ENCODE measurements at regions not wholly inside any gene's neighbourhood (a gene's known extent, or its start where the extent isn't known, plus 50 kb on each side); places are given as distances from the start of the nearest gene placed in this dataset.
"Not testable (repeated sequence)": the region's sequence is repeated elsewhere in the genome, so short reads cannot be mapped to it uniquely, and the experiment has no call there.

DNA sequence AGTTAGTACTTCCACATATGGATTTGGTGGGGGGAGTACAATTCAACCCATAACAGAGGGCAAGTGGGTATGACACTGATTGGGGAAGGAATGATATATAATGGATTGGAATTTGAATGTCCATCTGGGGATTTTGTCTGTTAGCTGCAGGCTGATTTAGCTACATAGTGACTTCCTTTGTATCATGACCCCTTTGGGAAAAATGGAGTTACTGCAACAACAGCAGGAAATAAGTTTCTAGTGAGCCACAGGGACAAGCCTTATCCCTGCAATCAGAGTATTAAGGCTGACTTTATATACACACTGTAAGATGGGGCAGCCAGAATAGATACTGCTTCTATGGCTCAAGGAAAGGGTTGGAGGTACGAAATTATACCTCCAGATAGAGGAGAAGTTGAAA, 404.4 kb upstream of the MEIS1 start:
- no peak for DNase-seq (ENCODE audit: low spot score)

DNA sequence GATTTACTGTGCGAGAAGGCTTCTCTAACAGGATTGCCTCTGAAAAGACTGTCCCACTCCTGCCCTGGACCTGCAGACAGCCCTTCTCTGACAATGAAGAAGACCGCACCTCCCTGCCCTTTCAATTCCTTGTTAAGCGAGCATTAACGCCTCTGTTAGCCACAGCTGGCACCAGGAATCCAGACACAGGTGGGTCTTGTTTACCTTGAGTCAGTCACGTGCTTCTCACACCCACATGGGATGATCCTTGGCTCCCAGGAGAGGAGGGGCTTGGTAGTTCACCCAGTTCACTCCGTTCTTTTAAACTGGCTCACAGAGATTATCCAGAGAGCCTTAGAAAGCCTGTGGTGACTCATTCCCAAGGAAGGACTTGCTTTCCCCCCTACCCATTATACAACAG, 410.5 kb upstream of the MEIS1 start:
- no peak for DNase-seq (ENCODE audit: low spot score)

DNA sequence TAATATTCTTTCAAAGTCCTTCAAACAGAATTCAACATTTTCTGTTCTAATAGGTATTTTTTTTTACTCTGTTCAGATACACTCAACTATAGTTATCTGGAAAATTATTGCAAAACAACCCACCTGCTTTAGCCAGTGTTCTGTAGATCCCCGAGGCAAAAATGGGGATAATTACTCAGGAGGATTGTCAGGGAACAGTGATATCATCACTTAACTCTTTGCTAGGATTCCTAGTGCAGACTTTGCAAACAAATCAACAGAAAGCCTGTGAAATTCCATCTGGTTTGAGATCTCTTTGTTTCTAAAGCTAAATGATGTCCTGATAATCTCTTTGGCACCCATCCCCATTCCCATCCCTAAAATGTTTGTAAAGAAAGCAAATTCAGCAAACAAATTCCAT, 413.6 kb upstream of the MEIS1 start:
- no peak for DNase-seq (ENCODE audit: low spot score)

DNA sequence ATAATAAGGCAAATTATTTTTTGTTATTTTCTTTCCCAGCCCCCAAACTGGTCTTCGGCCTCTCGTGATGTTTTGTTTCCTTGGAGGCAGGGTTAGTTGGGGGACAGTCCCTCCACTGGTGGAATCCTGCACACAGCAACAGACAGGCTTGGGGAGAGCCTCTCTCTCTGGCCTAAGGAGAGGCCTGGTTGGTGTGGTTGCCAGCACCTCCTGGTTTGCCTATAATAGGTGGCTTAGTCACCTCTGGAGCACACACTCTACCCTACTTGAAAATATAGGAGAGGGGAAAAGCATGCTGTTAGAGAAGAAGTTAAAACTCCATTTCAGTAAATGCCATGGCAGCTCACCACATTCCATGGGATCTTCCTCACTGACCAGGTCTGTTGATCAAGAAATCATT, 417.2 kb upstream of the MEIS1 start:
- no peak for DNase-seq (ENCODE audit: low spot score)

DNA sequence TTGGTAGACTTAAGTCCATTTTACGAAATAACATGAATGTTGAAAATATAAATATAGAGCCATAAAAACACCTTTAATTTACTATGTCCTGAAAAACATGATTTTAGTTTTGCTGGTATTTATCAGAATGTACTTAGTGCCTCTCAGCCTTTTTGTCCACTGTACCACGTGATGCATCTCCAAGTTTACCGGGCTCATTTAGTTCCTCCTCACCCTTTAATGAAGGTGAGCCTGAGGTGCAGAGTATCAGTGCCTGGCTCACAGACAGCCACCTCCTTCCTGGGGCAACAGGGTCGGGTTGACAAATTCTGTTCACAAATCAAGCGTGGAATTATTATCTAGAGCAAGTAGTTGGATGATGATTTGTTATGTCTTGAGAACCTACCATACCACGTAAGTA, 420.5 kb upstream of the MEIS1 start:
- no peak for DNase-seq (ENCODE audit: low spot score)

DNA sequence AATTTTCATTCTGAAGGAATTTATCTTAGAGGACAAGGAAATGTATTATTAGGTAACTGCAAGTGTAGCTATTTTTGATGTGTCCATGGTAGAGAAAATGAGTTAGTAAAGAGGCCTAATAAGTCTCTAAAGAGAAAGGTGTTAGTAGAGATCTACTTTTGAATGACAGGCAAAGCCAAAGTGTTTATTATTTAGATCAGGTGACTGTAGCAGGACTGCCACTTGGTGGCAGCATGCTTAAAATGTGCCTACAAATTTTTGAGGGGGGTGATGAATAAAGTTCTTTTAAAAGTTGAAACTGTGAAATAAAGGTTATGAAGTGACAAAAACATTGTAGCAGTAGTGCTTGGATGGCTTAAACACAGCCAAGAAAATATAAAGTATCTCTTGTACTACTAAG, 421.5 kb upstream of the MEIS1 start:
- DNase-seq (ENCODE audit: low spot score): no peak

DNA sequence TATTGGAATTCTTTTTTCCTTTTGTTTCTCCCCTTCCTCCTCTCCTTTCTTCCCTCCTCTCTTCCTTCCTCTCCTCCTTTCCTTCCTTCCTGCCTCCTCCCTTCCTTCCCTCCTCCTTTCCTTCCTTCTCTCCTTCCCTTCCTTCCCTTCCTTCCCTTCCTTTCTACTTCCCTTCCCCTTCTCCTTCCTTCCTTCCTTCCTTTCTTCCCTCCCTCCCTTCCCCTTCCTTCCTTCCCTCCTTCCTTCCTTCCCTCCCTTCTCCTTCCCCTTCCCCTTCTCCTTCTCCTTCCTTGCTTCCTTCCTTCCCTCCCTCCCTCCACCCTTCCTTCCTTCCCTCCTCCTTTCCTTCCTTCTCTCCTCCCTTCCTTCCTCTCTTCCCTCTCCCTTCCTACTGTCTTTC, 431.0 kb upstream of the MEIS1 start:
- no peak for DNase-seq (ENCODE audit: low spot score)

DNA sequence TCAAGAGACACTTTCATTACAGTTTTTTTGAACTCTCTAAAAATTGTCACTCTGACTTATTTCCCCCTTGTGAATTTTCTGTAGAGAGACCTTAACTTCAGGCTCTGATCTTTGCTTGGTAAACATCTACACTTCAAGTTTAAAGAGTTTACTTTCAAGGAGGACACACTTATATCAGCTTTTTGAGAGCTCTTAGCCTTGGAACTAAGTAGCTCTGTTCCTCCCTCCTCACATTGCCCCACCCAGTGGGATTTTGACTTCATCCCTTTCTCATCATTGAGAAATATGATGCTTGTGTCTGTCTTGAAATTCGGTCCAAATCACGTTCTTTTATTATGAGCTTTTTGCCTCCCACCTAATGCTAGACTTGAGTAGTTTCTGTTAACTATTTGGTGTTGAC, 433.4 kb upstream of the MEIS1 start:
- no peak for DNase-seq (ENCODE audit: low spot score)

DNA sequence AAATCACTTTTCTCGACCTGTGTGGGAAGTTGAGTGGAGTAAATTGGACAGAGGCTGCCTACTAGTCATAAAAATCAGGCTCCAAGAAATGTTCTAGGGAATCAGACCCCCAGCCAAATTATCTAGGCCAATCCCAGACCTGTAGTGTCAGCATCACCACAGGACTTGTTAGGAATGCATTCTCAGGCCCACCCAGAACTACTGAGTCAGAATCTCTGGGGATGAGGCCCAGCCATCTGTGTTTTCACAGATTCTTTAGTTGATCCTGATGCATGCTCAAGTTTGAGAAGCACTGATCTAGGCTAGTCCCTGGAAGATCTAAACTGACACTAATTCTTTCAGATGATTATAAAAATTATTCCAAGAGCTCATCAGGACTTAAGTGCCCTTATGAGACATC, 434.0 kb upstream of the MEIS1 start:
- no peak for DNase-seq (ENCODE audit: low spot score)

DNA sequence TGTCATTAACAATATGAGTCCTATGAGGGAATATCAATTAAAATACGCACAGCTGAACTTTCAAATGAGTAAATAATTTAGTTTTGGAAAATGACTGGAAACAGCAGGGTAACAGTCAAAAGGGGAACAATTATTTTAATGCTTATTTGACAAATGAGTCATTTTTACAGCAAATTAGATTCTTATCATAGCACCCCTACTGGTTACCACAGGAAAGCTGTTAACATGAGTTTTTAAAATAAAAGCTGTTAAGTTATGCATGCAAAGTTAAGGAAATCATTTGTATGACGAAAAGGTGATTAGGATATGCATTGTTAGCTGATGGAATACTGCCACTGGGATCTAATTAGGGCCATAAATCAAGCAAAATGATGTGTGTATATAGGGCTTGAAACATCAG, 435.1 kb upstream of the MEIS1 start:
- DNase-seq (ENCODE audit: low spot score): no peak

DNA sequence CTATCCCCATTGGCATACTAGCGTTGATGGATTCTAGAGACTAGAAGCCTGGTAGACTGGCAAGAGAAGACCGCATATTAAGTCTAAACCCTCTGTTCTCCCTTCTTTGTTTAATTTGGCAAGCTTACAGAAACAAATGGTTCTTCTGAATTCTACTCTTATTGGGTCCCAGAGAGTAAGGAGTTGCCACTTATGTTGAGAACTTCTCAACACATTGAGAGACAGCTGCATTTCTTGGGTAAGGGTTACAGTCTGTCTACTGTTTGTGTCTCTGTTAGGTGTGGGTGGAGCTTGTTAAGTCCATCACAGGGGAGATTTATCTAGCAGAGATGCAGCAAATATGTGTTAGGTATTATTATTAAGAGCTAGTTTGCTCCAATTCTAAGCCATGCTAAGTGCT, 435.8 kb upstream of the MEIS1 start:
- no peak for DNase-seq (ENCODE audit: low spot score)

DNA sequence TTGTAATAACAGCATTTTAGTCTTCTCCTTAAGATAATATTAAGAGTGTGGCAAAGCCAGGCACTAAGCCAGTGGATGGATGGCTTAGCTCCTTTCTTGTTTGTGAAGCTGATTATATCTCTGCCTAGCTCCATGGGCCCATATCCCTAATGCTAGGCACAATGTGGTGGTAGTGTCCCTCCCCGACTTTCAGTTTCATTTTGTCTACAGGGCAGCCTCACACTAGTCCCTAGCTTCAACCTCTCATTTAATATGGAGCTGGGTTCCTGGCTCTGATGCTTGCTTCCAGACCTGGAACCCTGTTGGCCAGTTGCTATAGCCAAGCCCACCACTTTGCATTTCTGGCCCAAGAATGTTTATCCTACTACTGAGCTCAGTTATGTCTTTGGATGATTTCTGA, 437.0 kb upstream of the MEIS1 start:
- DNase-seq (ENCODE audit: low spot score): no peak

DNA sequence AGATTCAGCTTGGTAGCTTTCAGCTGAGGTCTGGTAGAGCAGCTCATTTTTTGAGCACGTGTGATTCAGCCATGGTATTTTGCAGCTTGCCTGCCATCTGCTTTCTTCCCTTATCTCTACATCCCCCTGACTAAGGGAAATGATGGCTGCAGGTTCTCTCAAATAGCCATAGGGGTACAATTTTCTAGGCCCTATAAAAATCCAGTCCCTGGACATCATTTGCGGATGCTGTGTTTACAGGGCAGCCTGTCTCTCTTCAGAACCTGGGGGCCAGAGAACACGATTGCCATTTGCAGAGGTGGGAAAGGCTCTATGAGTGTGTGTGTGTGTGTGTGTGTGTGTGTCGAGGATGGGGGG, 442.7 kb upstream of the MEIS1 start:
- DNase-seq (ENCODE audit: low spot score): no peak

DNA sequence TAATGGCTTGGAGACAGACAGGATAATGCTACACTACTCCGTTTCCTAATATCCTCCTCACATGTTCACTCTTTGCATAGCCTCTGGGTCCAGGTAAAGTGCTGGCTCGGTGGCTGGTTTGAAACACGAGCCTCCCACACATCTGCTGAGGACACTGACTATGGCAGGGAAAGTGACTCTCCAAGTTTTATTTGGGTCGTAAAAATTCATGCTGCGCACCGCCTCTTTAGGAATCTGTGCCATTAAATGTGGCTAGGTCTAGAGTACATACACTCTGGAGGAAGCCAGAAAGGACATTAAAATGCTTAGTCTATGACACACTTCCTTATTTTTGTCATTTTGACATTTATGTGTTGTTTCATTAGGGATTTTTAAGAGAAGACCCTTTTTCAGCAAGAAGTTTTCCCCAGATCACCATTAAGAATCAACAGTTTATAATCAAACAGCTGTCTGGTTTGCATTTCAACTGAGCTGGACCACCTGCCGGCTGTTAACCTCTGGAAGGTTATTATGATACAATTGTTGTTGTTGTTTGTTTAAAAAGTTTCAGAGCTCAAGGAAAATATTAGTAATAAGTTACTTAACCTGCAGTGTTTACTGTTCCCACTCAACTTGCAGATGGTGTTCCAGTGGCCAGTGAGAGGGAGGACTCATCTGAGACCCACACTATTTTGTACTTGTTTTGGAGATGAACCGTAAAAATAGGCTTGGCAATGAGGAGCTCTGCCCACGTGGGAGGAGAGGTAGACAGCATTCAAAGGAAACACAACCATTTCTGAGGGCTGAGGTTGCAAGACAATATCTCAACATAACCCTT, 443.3 kb upstream of the MEIS1 start:
- no peak for DNase-seq (ENCODE audit: low spot score)

DNA sequence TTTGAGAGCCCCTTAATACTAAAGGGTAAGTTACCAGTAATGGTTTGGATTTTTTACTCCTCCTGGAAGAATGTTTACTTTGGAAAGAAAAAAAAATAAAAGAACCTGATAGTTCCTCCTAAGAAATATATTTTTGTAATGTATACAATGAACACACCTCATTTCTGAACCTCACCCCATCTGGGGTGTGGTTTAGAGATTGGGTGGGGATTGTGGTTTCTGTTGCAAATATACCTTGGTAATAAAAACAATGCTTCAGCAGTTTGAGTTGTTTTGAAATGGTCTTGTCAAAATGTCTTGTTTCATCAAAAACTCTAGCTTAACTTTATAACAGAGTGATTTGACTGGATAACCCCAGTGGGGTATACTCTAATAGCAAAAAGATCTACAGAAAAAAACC, 448.9 kb upstream of the MEIS1 start:
- no peak for DNase-seq (ENCODE audit: low spot score)

DNA sequence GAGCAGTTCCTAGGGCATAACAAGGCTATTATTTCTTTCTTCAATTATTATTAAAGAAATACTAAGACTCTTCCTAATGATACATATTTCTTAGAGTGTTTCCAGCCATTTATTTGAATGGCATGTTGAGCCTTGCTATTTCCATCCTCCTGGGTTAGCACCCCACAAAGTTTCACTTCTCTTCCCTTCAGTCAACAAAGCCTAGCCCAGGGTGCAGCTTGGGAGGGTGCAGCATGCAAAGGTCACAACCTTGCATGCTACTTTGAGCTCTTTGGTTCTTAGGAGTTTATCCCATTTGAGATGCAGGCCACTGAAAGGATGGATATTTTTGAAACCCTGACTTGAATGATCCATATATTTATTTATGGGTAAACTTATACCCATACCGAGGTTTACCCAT, 454.4 kb upstream of the MEIS1 start:
- DNase-seq (ENCODE audit: low spot score): no peak

DNA sequence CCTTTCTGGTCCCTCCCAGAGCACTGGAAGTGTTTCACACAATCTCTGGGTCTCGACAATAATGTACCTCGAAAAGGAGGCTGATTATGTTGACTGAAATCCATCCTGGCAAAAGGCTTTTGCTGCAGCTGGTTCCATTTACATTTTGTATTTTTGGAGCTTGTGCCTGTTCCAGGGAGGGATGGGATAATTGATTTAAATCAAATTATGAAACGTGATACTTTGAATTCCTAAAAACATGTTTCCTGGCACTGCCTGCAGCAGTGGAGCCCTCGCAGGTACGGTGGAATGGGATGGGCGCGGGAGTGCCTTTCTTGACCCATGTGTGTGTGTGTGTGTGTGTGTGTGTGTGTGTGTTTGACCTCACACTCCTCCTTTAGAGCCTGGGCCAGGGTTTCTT, 455.5 kb upstream of the MEIS1 start:
- no peak for DNase-seq (ENCODE audit: low spot score)

DNA sequence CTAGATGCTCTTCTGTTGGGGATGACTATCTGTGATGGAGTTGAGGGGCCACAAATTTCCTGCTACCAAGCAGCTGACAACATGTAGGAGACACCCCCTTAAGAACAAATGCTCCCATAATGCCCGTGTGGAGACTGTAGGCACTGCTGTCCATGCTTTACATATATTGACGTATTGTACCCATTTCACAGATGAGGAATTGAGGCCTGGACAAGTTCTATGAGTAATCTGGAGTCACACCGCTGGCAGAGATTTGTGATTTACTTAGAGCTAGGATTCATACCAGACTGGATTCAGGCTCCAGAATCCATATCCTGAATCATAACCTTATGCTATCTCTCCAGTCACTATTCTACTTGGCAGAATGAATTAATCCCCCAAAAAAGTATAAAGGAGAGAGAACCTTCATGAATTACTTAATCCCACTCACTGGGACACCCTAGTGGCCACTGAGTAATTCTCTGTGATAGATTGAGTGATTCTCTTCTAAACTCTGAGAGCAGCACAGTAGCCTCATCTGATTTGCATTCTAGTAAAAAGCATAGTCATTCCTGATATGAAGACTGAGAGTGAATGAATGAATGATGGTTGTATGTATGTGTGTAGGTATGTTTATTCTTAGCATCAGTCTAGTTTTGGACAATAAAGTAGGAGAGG, 460.7 kb upstream of the MEIS1 start:
- no peak for DNase-seq (ENCODE audit: low spot score)

DNA sequence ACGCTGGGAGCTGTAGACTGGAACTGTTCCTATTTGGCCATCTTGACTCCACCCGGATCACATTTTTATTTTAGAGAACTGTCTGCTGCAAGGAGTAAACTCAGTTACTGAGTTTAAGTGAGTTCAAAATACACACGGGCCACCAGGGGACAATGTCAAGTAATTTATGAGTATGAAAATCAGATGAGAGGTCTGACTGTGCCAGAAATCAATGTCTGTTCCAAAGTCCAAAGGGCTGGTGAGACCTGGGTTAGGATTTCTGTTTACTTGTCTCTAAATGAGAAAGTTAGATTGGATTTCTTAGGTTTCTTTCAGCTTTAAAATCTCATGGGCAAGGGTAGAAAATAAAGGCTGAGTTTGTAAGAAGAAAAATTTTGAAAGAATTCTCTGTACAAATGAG, 465.8 kb upstream of the MEIS1 start:
- DNase-seq (ENCODE audit: low spot score): no peak

DNA sequence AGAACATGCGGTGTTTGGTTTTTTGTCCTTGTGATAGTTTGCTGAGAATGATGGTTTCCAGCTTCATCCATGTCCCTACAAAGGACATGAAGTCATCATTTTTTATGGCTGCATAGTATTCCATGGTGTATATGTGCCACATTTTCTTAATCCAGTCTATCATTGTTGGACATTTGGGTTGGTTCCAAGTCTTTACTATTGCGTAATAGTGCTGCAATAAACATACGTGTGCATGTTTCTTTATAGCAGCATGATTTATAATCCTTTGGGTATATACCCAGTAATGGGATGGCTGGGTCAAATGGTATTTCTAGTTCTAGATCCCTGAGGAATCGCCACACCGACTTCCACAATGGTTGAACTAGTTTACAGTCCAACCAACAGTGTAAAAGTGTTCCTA, 471.6 kb upstream of the MEIS1 start:
- DNase-seq (ENCODE audit: low spot score): not testable (repeated sequence)

DNA sequence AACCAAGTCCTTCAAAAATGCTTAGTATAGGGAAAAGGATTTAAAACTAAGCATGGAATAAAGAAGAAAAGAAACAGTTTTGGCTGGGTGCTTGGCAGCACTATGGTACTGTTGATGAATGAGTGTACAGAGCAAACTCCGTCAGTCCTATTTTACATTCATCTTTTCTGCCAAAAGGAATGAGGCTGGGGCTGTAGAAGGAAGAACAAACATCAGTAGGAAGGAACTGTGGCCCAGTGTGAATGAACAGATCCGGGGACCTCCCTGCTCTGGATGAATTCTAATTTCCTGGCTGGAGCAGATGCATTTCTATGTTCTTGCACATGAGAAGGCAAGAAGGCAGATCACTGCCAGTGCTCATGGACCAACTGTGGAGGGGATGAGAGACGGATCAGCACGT, 474.0 kb upstream of the MEIS1 start:
- DNase-seq (ENCODE audit: low spot score): no peak

DNA sequence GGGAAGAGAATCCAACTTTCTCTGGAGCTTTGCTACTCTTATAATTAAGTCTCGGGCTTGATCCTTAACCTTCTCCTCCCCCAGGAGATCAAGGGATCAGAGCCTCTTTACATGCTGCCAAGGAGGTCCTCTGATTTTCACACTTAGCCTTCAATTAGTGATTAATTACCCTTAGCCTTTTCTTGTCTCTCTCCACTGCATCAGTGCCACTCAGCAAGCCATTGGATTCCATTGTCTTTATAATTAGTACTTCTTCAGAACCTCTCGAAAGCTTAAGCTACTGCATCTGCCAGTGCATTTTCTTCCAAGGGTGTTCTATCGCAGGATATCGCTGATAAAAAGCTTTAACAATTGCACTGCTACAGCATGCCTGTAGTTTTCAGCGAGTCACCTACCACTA, 477.0 kb upstream of the MEIS1 start:
- no peak for DNase-seq (ENCODE audit: low spot score)

DNA sequence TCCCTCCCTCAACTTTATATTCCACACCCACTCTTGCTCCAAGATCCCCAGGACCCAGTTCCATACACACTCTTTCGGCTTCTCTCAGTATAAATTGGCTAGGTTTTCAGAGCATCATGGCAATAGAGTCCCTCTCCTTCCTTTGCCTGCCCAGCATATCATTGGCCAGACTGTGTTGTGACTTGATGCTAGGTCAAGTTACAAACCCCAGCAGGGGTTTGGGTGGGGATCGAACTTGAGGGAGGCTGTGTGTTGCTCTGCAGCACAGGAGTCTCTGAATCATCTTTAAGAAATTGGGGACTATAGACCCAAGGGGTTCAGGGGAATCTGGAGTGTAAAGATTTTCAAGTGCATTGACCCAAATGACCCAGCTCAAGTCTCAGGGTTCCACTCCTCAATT, 477.5 kb upstream of the MEIS1 start:
- DNase-seq (ENCODE audit: low spot score): no peak

DNA sequence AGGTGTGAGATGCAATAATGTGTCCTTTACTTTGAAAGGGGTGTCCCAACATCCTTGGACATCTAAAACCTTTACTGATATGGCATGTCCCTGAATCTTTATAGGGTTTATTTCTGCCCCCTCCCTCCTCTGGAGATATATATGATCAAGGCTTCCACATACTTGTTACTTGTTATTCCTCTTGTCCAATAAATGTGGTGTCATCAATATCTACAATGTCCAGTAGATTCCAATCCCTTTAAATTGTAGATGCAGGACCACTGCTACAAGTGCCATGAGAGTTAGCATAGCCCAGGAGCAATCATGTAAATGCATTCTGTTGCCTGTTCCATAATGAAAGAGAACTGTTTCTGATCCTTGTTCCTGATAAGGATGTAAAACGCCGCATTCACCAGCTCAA, 479.7 kb upstream of the MEIS1 start:
- no peak for DNase-seq (ENCODE audit: low spot score)
